GM18907 (cell line): ENCODE measurements at regions not wholly inside any gene's neighbourhood (a gene's known extent, or its start where the extent isn't known, plus 50 kb on each side); places are given as distances from the start of the nearest gene placed in this dataset.

Source experiments
- ATAC-seq: cut with Tn5 transposase; IDR thresholded peaks from one replicate; pipeline ENCODE4 v1.9.1; 2021; ENCODE audit warnings: mild to moderate bottlenecking, moderate library complexity; ENCODE audit not compliant: unreplicated experiment

GRCh38 chrX:139293991-139294390 is 236.5 kb upstream of the F9 start:
- no peak for ATAC-seq

- peak; percentile 80 for ATAC-seq
Observed at GRCh38 chrX:139290310-139290709, 240.2 kb upstream of the F9 start.

- no peak for ATAC-seq
Observed at GRCh38 chrX:139287155-139287924, 243.2 kb upstream of the F9 start.

GRCh38 chrX:139286342-139286741 is 244.2 kb upstream of the F9 start:
- no peak for ATAC-seq

- ATAC-seq: no peak
Observed at GRCh38 chrX:139267851-139268250, 262.7 kb upstream of the F9 start.

- no peak for ATAC-seq
Observed at GRCh38 chrX:139246295-139246694, 284.2 kb upstream of the F9 start.

GRCh38 chrX:139237141-139237540 is 293.4 kb upstream of the F9 start:
- no peak for ATAC-seq

- ATAC-seq: no peak
Observed at GRCh38 chrX:139234898-139235297, 295.6 kb upstream of the F9 start.

- no peak for ATAC-seq
Observed at GRCh38 chrX:139224953-139225665, 305.4 kb upstream of the F9 start.

GRCh38 chrX:139222511-139223200 is 307.9 kb upstream of the F9 start:
- ATAC-seq: no peak

- ATAC-seq: no peak
Observed at GRCh38 chrX:139213241-139213709, 317.3 kb upstream of the F9 start.

GRCh38 chrX:139211568-139212182 is 318.9 kb upstream of the F9 start:
- ATAC-seq: no peak

GRCh38 chrX:139209342-139209741 is 321.2 kb upstream of the F9 start:
- ATAC-seq: no peak

GRCh38 chrX:139207655-139208054 is 322.9 kb upstream of the F9 start:
- no peak for ATAC-seq

- ATAC-seq: no peak
Observed at GRCh38 chrX:139206914-139207313, 323.6 kb upstream of the F9 start.

GRCh38 chrX:139204898-139205667 is 325.5 kb upstream of the F9 start:
- no peak for ATAC-seq

GRCh38 chrX:139204571-139204897 is 326.0 kb upstream of the F9 start:
- no peak for ATAC-seq

GRCh38 chrX:139203651-139204570 is 326.6 kb upstream of the F9 start:
- ATAC-seq: no peak

- ATAC-seq: no peak
Observed at GRCh38 chrX:139202742-139203420, 327.7 kb upstream of the F9 start.
